ENCODE measurements at regions not wholly inside any gene's neighbourhood (a gene's known extent, or its start where the extent isn't known, plus 50 kb on each side); places are given as distances from the start of the nearest gene placed in this dataset.

DNA sequence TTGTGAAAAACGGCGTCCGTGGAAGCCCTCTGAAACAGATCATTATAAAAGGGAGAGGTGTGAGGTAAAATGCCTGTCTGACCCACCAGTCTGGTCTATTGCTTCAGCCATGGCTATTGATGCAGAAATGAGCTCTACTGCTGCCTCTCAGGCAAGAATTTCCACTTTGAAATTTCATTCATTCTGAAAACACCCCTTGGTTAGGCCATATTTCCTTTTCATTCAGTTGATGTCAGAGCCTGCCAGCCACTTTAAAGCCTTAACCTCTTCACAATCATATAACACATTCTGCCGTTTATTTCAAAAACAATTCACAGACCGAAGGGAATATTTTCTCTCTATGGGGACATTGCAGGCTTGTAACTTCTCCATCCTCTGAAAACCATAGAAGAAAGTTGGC is 71.9 kb downstream of the FOXB1 start:
- TF ChIP-seq, protein P1, sequence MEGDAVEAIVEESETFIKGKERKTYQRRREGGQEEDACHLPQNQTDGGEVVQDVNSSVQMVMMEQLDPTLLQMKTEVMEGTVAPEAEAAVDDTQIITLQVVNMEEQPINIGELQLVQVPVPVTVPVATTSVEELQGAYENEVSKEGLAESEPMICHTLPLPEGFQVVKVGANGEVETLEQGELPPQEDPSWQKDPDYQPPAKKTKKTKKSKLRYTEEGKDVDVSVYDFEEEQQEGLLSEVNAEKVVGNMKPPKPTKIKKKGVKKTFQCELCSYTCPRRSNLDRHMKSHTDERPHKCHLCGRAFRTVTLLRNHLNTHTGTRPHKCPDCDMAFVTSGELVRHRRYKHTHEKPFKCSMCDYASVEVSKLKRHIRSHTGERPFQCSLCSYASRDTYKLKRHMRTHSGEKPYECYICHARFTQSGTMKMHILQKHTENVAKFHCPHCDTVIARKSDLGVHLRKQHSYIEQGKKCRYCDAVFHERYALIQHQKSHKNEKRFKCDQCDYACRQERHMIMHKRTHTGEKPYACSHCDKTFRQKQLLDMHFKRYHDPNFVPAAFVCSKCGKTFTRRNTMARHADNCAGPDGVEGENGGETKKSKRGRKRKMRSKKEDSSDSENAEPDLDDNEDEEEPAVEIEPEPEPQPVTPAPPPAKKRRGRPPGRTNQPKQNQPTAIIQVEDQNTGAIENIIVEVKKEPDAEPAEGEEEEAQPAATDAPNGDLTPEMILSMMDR (IDR thresholded peaks at IDR 0.05; ENCODE audit: low read depth, low read length, missing input control) = no peak
- TF ChIP-seq ZBTB33 (IDR thresholded peaks at IDR 0.05) (no peak), RXRA (IDR thresholded peaks at IDR 0.05) (no peak), RAD21 (IDR thresholded peaks at IDR 0.05) (no peak), JUND (IDR thresholded peaks at IDR 0.05) (no peak), NR2F2 (IDR thresholded peaks at IDR 0.05) (no peak), TAF1 (conservative IDR thresholded peaks at IDR 0.05) (no peak), GABPA (IDR thresholded peaks at IDR 0.05 in 1 of 2, conservative IDR thresholded peaks at IDR 0.05 in 1 of 2) (no peak), SP1 (IDR thresholded peaks at IDR 0.05) (no peak), EGR1 (IDR thresholded peaks at IDR 0.05; ENCODE audit: low read depth in 2 of 2) (no peak)
- TF ChIP-seq, protein P2, sequence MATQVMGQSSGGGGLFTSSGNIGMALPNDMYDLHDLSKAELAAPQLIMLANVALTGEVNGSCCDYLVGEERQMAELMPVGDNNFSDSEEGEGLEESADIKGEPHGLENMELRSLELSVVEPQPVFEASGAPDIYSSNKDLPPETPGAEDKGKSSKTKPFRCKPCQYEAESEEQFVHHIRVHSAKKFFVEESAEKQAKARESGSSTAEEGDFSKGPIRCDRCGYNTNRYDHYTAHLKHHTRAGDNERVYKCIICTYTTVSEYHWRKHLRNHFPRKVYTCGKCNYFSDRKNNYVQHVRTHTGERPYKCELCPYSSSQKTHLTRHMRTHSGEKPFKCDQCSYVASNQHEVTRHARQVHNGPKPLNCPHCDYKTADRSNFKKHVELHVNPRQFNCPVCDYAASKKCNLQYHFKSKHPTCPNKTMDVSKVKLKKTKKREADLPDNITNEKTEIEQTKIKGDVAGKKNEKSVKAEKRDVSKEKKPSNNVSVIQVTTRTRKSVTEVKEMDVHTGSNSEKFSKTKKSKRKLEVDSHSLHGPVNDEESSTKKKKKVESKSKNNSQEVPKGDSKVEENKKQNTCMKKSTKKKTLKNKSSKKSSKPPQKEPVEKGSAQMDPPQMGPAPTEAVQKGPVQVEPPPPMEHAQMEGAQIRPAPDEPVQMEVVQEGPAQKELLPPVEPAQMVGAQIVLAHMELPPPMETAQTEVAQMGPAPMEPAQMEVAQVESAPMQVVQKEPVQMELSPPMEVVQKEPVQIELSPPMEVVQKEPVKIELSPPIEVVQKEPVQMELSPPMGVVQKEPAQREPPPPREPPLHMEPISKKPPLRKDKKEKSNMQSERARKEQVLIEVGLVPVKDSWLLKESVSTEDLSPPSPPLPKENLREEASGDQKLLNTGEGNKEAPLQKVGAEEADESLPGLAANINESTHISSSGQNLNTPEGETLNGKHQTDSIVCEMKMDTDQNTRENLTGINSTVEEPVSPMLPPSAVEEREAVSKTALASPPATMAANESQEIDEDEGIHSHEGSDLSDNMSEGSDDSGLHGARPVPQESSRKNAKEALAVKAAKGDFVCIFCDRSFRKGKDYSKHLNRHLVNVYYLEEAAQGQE (IDR thresholded peaks at IDR 0.05) = no peak
- TF ChIP-seq, protein P3, sequence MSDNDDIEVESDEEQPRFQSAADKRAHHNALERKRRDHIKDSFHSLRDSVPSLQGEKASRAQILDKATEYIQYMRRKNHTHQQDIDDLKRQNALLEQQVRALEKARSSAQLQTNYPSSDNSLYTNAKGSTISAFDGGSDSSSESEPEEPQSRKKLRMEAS (IDR thresholded peaks at IDR 0.05) = no peak
